CD4-positive, alpha-beta memory T cell (primary cell): ENCODE measurements at regions not wholly inside any gene's neighbourhood (a gene's known extent, or its start where the extent isn't known, plus 50 kb on each side); places are given as distances from the start of the nearest gene placed in this dataset.

ENCODE experiments used
- CTCF ChIA-PET: fragments of 350-600 bp; sonication (Branson Sonifier 250); formaldehyde crosslinking; loops from one replicate; lab custom pipeline; 2021; ENCODE audit warnings: inconsistent platforms; ENCODE audit not compliant: partially characterized antibody; lab: Charles Lee
- POLR2A ChIA-PET: fragments of 350-600 bp; sonication (Branson Sonifier 250); formaldehyde crosslinking; loops from one replicate; lab custom pipeline; 2021; ENCODE audit not compliant: partially characterized antibody; lab: Charles Lee
- DNase-seq, 5 donors: peaks; one replicate each; pipeline versions ENCODE4 v3.0.0 to v3.0.0-alpha.2; 2020 to 2022; ENCODE audit warnings: mixed read lengths in 1 of 5
- H3K27ac ChIP-seq: one replicate; pipeline ENCODE4 v1.7.0; 2013; ENCODE audit warnings: low read depth, low read length
- H3K27me3 ChIP-seq: 2 replicates; pipeline ENCODE4 v1.7.0; 2013; ENCODE audit warnings: mild to moderate bottlenecking, low read length, moderate library complexity; ENCODE audit not compliant: insufficient read depth
- H3K36me3 ChIP-seq: 2 replicates; pipeline ENCODE4 v1.7.0; 2013; ENCODE audit warnings: mild to moderate bottlenecking, low read length, moderate library complexity; ENCODE audit not compliant: insufficient read depth
- H3K4me1 ChIP-seq: 2 replicates; pipeline ENCODE4 v1.7.0; 2013; ENCODE audit warnings: mild to moderate bottlenecking, low read length, moderate library complexity; ENCODE audit not compliant: insufficient read depth
- H3K4me3 ChIP-seq, 2 donors: one replicate each; pipeline ENCODE4 v1.7.0; 2013; ENCODE audit warnings: low read length in 2 of 2, mild to moderate bottlenecking in 1 of 2
- H3K9me3 ChIP-seq, 2 donors: one replicate each; pipeline ENCODE4 v1.7.0; 2013; ENCODE audit warnings: low read length in 2 of 2, control low read depth in 1 of 2; ENCODE audit not compliant: control insufficient read depth in 1 of 2
- H3K27ac Mint-ChIP-seq, 7 donors: one replicate each; pipeline ENCODE4 v1.8.0; 2020 to 2021; ENCODE audit warnings: mixed read lengths in 7 of 7, mild to moderate bottlenecking in 6 of 7, inconsistent platforms in 3 of 7, moderate library complexity in 3 of 7
- H3K27me3 Mint-ChIP-seq, 2 donors: one replicate each; pipeline ENCODE4 v1.8.0; 2020 to 2021; ENCODE audit warnings: mixed read lengths in 2 of 2
- H3K36me3 Mint-ChIP-seq, 2 donors: one replicate each; pipeline ENCODE4 v1.8.0; 2020 to 2021; ENCODE audit warnings: mixed read lengths in 2 of 2, inconsistent platforms in 1 of 2, mild to moderate bottlenecking in 1 of 2
- H3K4me1 Mint-ChIP-seq, 4 donors: one replicate each; pipeline ENCODE4 v1.8.0; 2020 to 2021; ENCODE audit warnings: mixed read lengths in 4 of 4, mild to moderate bottlenecking in 1 of 4
- H3K4me3 Mint-ChIP-seq, 8 donors: one replicate each; pipeline ENCODE4 v1.8.0; 2020 to 2021; ENCODE audit warnings: mixed read lengths in 8 of 8, mild to moderate bottlenecking in 7 of 8, moderate library complexity in 6 of 8, inconsistent platforms in 3 of 8
- H3K9me3 Mint-ChIP-seq, 8 donors: one replicate each; pipeline ENCODE4 v1.8.0; 2020 to 2021; ENCODE audit warnings: mixed read lengths in 8 of 8, mild to moderate bottlenecking in 5 of 8, inconsistent platforms in 3 of 8, moderate library complexity in 1 of 8
- intact Hi-C: fragments of 100-400 bp; cut with micrococcal nuclease; formaldehyde crosslinking; loops from one replicate; pipeline ENCODE4 v1.15.1; 2023

DNA sequence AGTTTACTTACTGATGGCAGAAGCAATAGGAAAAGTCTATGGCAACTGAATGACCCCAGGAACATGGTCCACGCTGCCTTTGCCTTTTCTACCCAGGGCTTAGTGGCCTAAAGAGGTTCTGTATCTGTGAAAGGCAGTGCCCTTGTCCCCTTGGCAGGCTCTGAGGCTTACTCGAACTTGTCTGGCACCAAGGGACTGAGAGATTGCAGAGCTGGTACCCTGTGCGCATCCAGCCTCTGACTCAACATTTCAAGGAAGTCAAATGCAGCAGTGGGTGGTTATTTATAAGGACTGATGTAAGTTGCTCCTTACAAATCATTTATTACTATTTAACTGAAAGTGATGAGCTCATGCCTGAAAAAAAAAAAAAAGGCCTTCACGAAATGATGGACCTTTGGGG is 299.9 kb upstream of the MYOCD start:
- POLR2A ChIA-PET = no interaction called here
- Mint-ChIP-seq H3K36me3 (no peaks in the 10 kb centered on the region), H3K4me1 (no peaks in the 10 kb centered on the region), H3K9me3 (peaks cover 2 to 19% (median 12%) of the 10 kb centered on the region in 8 donors), H3K27ac (no peak overlapping the region), H3K4me3 (no peak overlapping the region), H3K27me3 (no peaks in the 10 kb centered on the region)
- Histone ChIP-seq H3K27me3 (no peaks in the 10 kb centered on the region), H3K4me3 (no peak overlapping the region), H3K36me3 (no peaks in the 10 kb centered on the region), H3K9me3 (no peaks in the 10 kb centered on the region), H3K27ac (no peak overlapping the region), H3K4me1 (no peaks in the 10 kb centered on the region)
- CTCF ChIA-PET = no interaction called here
- no peak for DNase-seq
- intact Hi-C loops = no loop called here

DNA sequence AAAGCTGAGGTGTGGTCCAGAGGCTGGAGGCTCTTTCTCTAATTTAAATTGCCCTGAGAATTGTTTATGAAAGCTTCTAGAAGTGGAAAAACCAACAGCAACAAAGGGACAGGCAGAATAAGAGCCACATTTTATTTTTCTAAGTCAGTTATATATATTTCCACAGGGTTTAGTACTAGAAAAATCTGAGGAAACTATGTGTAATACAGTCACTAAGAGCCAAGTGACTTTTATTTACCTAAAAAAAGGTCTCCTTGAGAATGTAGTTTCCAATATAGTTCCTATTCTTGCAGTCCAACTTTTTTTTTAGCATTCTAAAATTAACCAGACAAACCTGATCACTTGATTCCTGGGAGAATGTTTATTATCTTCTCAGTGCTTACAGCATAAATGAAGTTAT is 296.6 kb upstream of the MYOCD start:
- Histone ChIP-seq H3K27me3 (no peaks in the 10 kb centered on the region), H3K9me3 (no peaks in the 10 kb centered on the region), H3K27ac (no peak overlapping the region), H3K4me1 (no peaks in the 10 kb centered on the region), H3K4me3 (no peak overlapping the region), H3K36me3 (no peaks in the 10 kb centered on the region)
- no peak for DNase-seq
- H3K4me1 Mint-ChIP-seq = no peaks in the 10 kb centered on the region
- H3K36me3 Mint-ChIP-seq = no peaks in the 10 kb centered on the region
- CTCF ChIA-PET = no interaction called here
- H3K27ac Mint-ChIP-seq = no peak overlapping the region
- no peak overlapping the region for H3K4me3 Mint-ChIP-seq
- intact Hi-C loops = no loop called here
- H3K27me3 Mint-ChIP-seq = no peaks in the 10 kb centered on the region
- H3K9me3 Mint-ChIP-seq = peaks cover 3 to 16% (median 9%) of the 10 kb centered on the region in 8 donors
- POLR2A ChIA-PET = no interaction called here

DNA sequence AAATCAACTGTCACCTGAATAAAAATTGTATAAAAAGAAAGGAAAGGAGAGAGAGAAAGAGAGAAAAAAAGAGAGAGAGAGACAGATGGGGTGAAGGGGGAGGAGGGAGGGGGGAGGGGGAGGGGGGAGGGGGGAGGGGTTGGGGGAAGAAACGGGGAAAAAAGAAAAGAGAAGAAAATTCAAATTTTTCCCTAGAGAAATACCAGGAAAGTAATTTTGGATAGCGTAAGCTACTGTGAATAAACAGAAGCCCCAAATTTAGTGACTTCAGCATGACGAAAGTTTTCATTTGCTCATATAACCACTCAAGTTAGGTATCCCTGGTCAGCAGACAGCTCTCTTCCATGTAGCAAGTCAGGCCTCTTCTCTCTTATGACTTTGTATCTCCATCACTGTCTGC is 289.4 kb upstream of the MYOCD start:
- POLR2A ChIA-PET = no interaction called here
- Histone ChIP-seq H3K36me3 (no peaks in the 10 kb centered on the region), H3K9me3 (no peaks in the 10 kb centered on the region), H3K4me1 (no peaks in the 10 kb centered on the region), H3K27me3 (no peaks in the 10 kb centered on the region), H3K4me3 (no peak overlapping the region), H3K27ac (no peak overlapping the region)
- Mint-ChIP-seq H3K4me1 (no peaks in the 10 kb centered on the region), H3K36me3 (no peaks in the 10 kb centered on the region), H3K27ac (no peak overlapping the region), H3K9me3 (peaks cover 0 to 13% (median 9%) of the 10 kb centered on the region in 8 donors), H3K27me3 (no peaks in the 10 kb centered on the region), H3K4me3 (no peak overlapping the region)
- no peak for DNase-seq
- intact Hi-C loops = no loop called here
- CTCF ChIA-PET = no interaction called here

DNA sequence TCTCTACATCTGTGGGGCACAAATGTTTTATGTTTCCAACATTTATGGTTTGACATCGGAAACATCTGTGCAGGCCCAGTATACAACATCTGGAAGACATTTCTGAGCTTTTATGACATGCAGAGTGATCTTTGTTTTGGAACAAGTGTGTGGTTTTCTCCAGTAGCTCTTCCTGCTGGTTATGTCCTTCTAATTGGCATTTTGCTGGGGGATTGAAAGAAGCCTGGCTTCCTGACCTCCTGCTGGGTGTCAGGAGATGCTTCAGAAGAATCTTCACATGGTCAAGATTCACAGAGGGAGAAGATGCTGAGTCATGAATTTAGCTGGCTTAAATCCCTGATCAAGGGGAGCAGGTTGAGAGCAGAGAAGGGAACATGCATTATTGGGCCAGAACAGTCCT is 279.5 kb upstream of the MYOCD start:
- ChIA-PET POLR2A (no interaction called here), CTCF (no interaction called here)
- Mint-ChIP-seq H3K27me3 (no peaks in the 10 kb centered on the region), H3K9me3 (peaks cover 0 to 8% (median 5%) of the 10 kb centered on the region in 8 donors), H3K36me3 (no peaks in the 10 kb centered on the region), H3K27ac (no peak overlapping the region), H3K4me3 (no peak overlapping the region), H3K4me1 (no peaks in the 10 kb centered on the region)
- Histone ChIP-seq H3K9me3 (no peaks in the 10 kb centered on the region), H3K4me1 (no peaks in the 10 kb centered on the region), H3K4me3 (no peak overlapping the region), H3K36me3 (no peaks in the 10 kb centered on the region), H3K27me3 (no peaks in the 10 kb centered on the region), H3K27ac (no peak overlapping the region)
- DNase-seq = no peak
- intact Hi-C loops = no loop called here

DNA sequence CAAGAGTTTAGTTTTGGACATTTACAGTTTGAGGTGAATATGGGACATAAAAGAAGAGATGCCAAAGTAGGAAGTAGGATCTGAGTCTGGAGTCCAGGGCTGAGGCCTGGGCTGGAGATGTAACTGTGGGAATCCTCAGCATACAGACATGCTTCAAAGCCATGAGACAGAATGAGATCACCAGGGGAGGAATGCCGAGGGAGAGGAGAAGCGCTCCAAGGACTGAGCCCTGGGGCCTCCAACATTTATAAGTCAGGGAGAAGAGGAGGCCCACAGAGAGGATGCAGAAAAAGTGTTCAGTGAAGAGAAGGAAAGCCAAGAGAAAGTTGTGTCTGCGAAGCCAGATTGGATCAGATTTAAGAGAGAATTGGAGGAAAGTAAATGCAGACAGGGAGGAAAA is 277.5 kb upstream of the MYOCD start:
- Mint-ChIP-seq H3K4me1 (no peaks in the 10 kb centered on the region), H3K27me3 (no peaks in the 10 kb centered on the region), H3K4me3 (no peak overlapping the region), H3K27ac (no peak overlapping the region), H3K36me3 (no peaks in the 10 kb centered on the region), H3K9me3 (peaks cover 0 to 4% (median 0%) of the 10 kb centered on the region in 8 donors)
- no peak overlapping the region for H3K27ac ChIP-seq
- H3K36me3 ChIP-seq = no peaks in the 10 kb centered on the region
- DNase-seq = no peak
- POLR2A ChIA-PET = no interaction called here
- no peaks in the 10 kb centered on the region for H3K9me3 ChIP-seq
- no peaks in the 10 kb centered on the region for H3K4me1 ChIP-seq
- H3K4me3 ChIP-seq = no peak overlapping the region
- intact Hi-C loops = no loop called here
- CTCF ChIA-PET = no interaction called here
- no peaks in the 10 kb centered on the region for H3K27me3 ChIP-seq

DNA sequence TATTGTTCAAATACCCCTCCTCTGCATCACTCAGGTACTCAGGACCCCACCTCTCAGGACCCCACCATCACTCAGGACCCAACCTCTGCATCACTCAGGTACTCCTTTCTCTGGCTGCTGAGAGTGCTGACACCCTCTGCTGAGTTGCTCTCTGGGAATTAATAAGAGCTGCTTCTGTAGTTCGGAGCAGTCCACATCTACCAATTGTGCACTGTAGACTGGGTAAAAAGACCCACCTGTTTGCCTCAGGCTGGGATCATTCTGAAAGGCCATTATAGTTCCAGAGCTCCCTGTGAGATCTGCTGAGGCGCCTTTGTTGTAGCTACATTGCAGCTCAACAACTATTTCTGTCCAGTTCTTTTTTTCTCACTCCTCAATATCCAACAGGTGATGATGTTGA is 276.3 kb upstream of the MYOCD start:
- Histone ChIP-seq H3K27ac (no peak overlapping the region), H3K4me3 (no peak overlapping the region), H3K4me1 (no peaks in the 10 kb centered on the region), H3K9me3 (no peaks in the 10 kb centered on the region), H3K36me3 (no peaks in the 10 kb centered on the region), H3K27me3 (no peaks in the 10 kb centered on the region)
- DNase-seq = no peak
- Mint-ChIP-seq H3K9me3 (peaks cover 0 to 7% (median 0%) of the 10 kb centered on the region in 8 donors), H3K4me3 (no peak overlapping the region), H3K4me1 (no peaks in the 10 kb centered on the region), H3K27me3 (peaks cover 0 to 1% of the 10 kb centered on the region in 2 donors), H3K27ac (no peak overlapping the region), H3K36me3 (no peaks in the 10 kb centered on the region)
- POLR2A ChIA-PET = no interaction called here
- intact Hi-C loops = no loop called here
- CTCF ChIA-PET = no interaction called here

DNA sequence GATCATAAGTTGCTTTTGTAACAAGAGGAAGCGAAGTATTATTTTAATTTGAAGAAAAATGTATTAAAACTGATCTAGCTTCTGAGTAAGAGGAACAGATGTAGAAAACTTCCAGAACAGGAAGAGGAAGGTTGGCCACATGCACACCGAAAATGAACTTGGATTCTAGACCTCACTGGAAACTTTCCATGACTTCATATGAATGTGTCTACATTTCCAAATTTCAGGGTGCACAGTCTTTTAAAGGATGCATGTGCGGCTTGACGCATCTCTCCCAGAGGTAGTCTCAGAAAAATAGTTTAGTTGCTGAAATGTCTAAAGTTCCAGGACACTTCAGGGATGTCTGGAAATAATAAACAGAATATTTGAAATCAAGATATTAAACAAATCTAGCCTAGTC is 275.1 kb upstream of the MYOCD start:
- ChIA-PET CTCF (no interaction called here), POLR2A (no interaction called here)
- DNase-seq = no peak
- Histone ChIP-seq H3K4me3 (no peak overlapping the region), H3K27me3 (no peaks in the 10 kb centered on the region), H3K27ac (no peak overlapping the region), H3K36me3 (no peaks in the 10 kb centered on the region), H3K4me1 (no peaks in the 10 kb centered on the region), H3K9me3 (no peaks in the 10 kb centered on the region)
- intact Hi-C loops = no loop called here
- H3K27me3 Mint-ChIP-seq = peaks cover 0 to 1% of the 10 kb centered on the region in 2 donors
- no peak overlapping the region for H3K4me3 Mint-ChIP-seq
- H3K36me3 Mint-ChIP-seq = no peaks in the 10 kb centered on the region
- no peak overlapping the region for H3K27ac Mint-ChIP-seq
- H3K4me1 Mint-ChIP-seq = no peaks in the 10 kb centered on the region
- peaks cover 0 to 5% (median 1%) of the 10 kb centered on the region in 8 donors for H3K9me3 Mint-ChIP-seq

DNA sequence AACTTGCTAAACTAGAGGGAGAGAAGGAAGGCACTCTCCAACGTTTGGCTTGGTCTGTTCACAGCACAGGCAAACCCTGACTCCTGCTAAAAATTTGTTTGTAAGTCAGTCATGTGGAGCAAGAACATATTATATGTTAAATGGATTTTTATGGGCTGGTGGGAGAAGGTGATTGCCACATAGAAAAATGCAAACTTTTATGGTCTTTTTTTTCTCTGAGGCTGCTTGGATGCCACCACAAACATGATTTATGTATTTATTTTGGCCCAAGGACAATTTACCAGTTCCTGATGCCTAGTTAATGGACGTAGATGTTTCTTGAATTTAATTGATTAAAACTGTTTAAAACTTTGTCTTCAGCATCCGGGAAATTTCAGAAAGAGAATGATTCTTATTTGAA is 274.2 kb upstream of the MYOCD start:
- Mint-ChIP-seq H3K4me1 (no peaks in the 10 kb centered on the region), H3K4me3 (no peak overlapping the region), H3K36me3 (no peaks in the 10 kb centered on the region), H3K9me3 (peaks cover 0 to 7% (median 3%) of the 10 kb centered on the region in 8 donors), H3K27me3 (peaks cover 0 to 3% of the 10 kb centered on the region in 2 donors), H3K27ac (no peak overlapping the region)
- Histone ChIP-seq H3K27me3 (no peaks in the 10 kb centered on the region), H3K4me3 (no peak overlapping the region), H3K27ac (no peak overlapping the region), H3K36me3 (no peaks in the 10 kb centered on the region), H3K4me1 (no peaks in the 10 kb centered on the region), H3K9me3 (no peaks in the 10 kb centered on the region)
- POLR2A ChIA-PET = no interaction called here
- CTCF ChIA-PET = no interaction called here
- DNase-seq = no peak
- intact Hi-C loops = no loop called here
